ENCODE measurements at regions not wholly inside any gene's neighbourhood (a gene's known extent, or its start where the extent isn't known, plus 50 kb on each side); places are given as distances from the start of the nearest gene placed in this dataset.

- DNase-seq (no peak), ATAC-seq (no peak)
- Histone ChIP-seq H3K36me3 (no peaks in the 10 kb centered on the region), H3K4me1 (peaks cover 0 to 29% (median 13%) of the 10 kb centered on the region in 12 donors), H3K27ac (no peak overlapping the region), H3K9me3 (no peaks in the 10 kb centered on the region), H3K27me3 (peaks cover 0 to 19% (median 0%) of the 10 kb centered on the region in 9 donors), H3K4me3 (no peak overlapping the region)
- intact Hi-C loops (cut with DNase I): no loop called here
- WGBS, 4 donors: 87 to 92% (median 90%) methylated on average over 6 of the region's 6 CpGs
- TF ChIP-seq POLR2A (IDR thresholded peaks at IDR 0.05): no peak
- TF ChIP-seq CTCF (IDR thresholded peaks at IDR 0.05): no peak
These were observed 139.1 kb upstream of the SDK2 start for GRCh38 chr17:73783382-73783766.

- intact Hi-C loops (cut with DNase I): no loop called here
- 92 to 93% (median 93%) methylated on average over 10 to 11 of the region's 11 CpGs for WGBS, 4 donors
- no peak overlapping the region for H3K27ac ChIP-seq
- peaks cover 0 to 19% (median 0%) of the 10 kb centered on the region in 9 donors for H3K27me3 ChIP-seq
- H3K4me3 ChIP-seq: no peak overlapping the region
- peaks cover 0 to 29% (median 13%) of the 10 kb centered on the region in 12 donors for H3K4me1 ChIP-seq
- peaks cover 0 to 3% (median 0%) of the 10 kb centered on the region in 12 donors for H3K9me3 ChIP-seq
- H3K36me3 ChIP-seq: no peaks in the 10 kb centered on the region
- TF ChIP-seq CTCF (IDR thresholded peaks at IDR 0.05): no peak
- TF ChIP-seq POLR2A (IDR thresholded peaks at IDR 0.05): no peak
- ATAC-seq (no peak), DNase-seq (no peak)
These were observed 139.8 kb upstream of the SDK2 start for GRCh38 chr17:73783945-73784603.

GRCh38 chr17:73785496-73785895 lies 141.3 kb upstream of the SDK2 start:
- Histone ChIP-seq H3K9me3 (peaks cover 0 to 4% (median 0%) of the 10 kb centered on the region in 12 donors), H3K27ac (no peak overlapping the region), H3K4me1 (peaks cover 0 to 29% (median 13%) of the 10 kb centered on the region in 12 donors), H3K27me3 (peaks cover 0 to 19% (median 0%) of the 10 kb centered on the region in 9 donors), H3K36me3 (no peaks in the 10 kb centered on the region), H3K4me3 (no peak overlapping the region)
- 27 to 32% (median 30%) methylated on average over 12 of the region's 12 CpGs for WGBS, 4 donors
- TF ChIP-seq POLR2A (IDR thresholded peaks at IDR 0.05) (no peak), CTCF (IDR thresholded peaks at IDR 0.05) (no peak)
- no peak for DNase-seq
- intact Hi-C loops (cut with DNase I): no loop called here
- ATAC-seq: peak in 1 of 4 donors; percentile 31

- intact Hi-C loops (cut with DNase I): no loop called here
- Histone ChIP-seq H3K27ac (no peak overlapping the region), H3K4me1 (peaks cover 0 to 29% (median 13%) of the 10 kb centered on the region in 12 donors), H3K9me3 (peaks cover 0 to 4% (median 0%) of the 10 kb centered on the region in 12 donors), H3K4me3 (no peak overlapping the region), H3K27me3 (peaks cover 0 to 19% (median 0%) of the 10 kb centered on the region in 9 donors), H3K36me3 (no peaks in the 10 kb centered on the region)
- ATAC-seq: peak in 1 of 4 donors; percentile 44
- TF ChIP-seq POLR2A (IDR thresholded peaks at IDR 0.05) (no peak), CTCF (IDR thresholded peaks at IDR 0.05) (no peak)
- no peak for DNase-seq
- WGBS, 4 donors: 54 to 66% (median 59%) methylated on average over 17 of the region's 17 CpGs
These were observed 141.9 kb upstream of the SDK2 start for GRCh38 chr17:73785958-73786743.
